HFF-Myc (cell line): ENCODE measurements at regions not wholly inside any gene's neighbourhood (a gene's known extent, or its start where the extent isn't known, plus 50 kb on each side); places are given as distances from the start of the nearest gene placed in this dataset.

Source experiments
- DNase-seq: peaks from one replicate; pipeline ENCODE4 v3.0.0-alpha.2; 2011; ENCODE audit warnings: low read depth; ENCODE audit errors: extremely low read depth
- H3K4me3 ChIP-seq: replicated peaks from 2 replicates; pipeline ENCODE4 v1.5.1; 2011; ENCODE audit warnings: low read depth, mild to moderate bottlenecking, control low read depth, low read length
- CTCF ChIP-seq: IDR thresholded peaks from 2 replicates; pipeline ENCODE4 v1.5.1; 2012; ENCODE audit warnings: mild to moderate bottlenecking, low read depth, low read length, control low read depth; ENCODE audit errors: missing control alignments

- peak; percentile 85 for DNase-seq
- TF ChIP-seq CTCF = no peak
- H3K4me3 ChIP-seq = no peak overlapping the region
Measured at GRCh38 chr2:160910681-160911080, 249.5 kb upstream of the TANK start.

- DNase-seq = no peak
- H3K4me3 ChIP-seq = no peak overlapping the region
- TF ChIP-seq CTCF = no peak
Measured at GRCh38 chr2:160911258-160911657, 249.0 kb upstream of the TANK start.

- no peak for DNase-seq
- no peak for TF ChIP-seq CTCF
- no peak overlapping the region for H3K4me3 ChIP-seq
Measured at GRCh38 chr2:160912276-160912675, 248.0 kb upstream of the TANK start.

- no peak for DNase-seq
- no peak overlapping the region for H3K4me3 ChIP-seq
- TF ChIP-seq CTCF = no peak
Measured at GRCh38 chr2:160913323-160913722, 246.9 kb upstream of the TANK start.

- TF ChIP-seq CTCF = no peak
- DNase-seq = no peak
- H3K4me3 ChIP-seq = no peak overlapping the region
Measured at GRCh38 chr2:160914217-160914616, 246.0 kb upstream of the TANK start.

GRCh38 chr2:160916300-160916699 lies 243.9 kb upstream of the TANK start:
- no peak for DNase-seq
- H3K4me3 ChIP-seq = no peak overlapping the region
- TF ChIP-seq CTCF = no peak

- no peak for TF ChIP-seq CTCF
- DNase-seq = no peak
- H3K4me3 ChIP-seq = no peak overlapping the region
Measured at GRCh38 chr2:160917850-160918249, 242.4 kb upstream of the TANK start.
